ENCODE measurements at regions not wholly inside any gene's neighbourhood (a gene's known extent, or its start where the extent isn't known, plus 50 kb on each side); places are given as distances from the start of the nearest gene placed in this dataset.
"Not testable (repeated sequence)": the region's sequence is repeated elsewhere in the genome, so short reads cannot be mapped to it uniquely, and the experiment has no call there.

DNA sequence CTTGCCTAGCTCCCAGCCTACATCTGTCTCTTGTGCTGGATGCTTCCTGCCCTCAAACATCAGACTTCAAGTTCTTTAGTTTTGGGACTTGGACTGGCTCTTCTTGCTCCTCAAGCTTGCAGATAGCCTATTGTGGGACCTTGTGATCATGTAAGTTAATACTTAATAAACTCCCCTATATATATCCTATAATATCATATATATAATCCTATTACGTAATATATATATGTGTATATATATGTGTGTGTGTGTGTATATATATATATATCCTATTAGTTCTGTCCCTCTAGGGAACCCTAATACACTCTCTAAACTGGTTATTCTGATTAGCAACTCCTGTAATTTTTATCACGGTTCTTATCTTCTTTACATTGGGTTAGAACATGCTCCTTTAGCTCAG lies 274.9 kb upstream of the USP25 start:
- intact Hi-C loops (cut with micrococcal nuclease); H3K4me1 Mint-ChIP-seq (ENCODE audit: low read depth); H3K9me3 Mint-ChIP-seq; H3K27ac Mint-ChIP-seq; DNase-seq (ENCODE audit: low spot score); H3K36me3 Mint-ChIP-seq (ENCODE audit: low read depth); H3K27me3 Mint-ChIP-seq (ENCODE audit: insufficient read depth); H3K4me3 Mint-ChIP-seq: not testable (repeated sequence)

DNA sequence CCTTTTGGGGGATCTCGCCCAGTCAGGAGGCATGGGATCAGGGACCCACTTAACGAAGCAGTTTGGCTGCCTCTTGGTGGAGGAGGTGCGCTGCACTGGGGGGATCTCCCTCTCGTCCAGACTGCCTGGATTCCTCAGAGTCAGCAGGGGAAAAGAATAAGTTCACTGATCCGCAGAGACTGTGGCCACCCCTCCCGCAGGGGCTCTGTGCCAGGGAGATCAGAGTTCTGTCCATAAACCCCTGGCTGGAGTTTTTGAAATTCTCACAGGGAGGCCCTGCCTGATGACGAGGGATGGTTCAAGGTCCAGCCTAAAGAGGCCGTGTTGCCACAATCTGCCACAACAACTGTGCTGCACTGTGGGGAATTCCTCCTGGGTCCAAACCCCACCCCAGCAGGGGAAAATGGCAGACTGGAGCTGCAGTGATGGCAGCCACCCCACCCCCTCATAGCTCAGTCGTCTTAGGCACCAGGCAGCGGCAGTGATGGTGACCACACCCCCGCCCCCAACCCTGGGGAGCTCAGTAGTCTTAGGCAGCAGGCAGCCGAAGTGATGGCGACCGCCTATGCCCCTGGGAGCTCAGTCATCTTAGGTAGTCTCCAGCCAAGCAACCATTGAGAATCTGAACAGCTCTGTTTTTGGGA lies 273.8 kb upstream of the USP25 start:
- H3K27me3 Mint-ChIP-seq (ENCODE audit: insufficient read depth): peaks cover 5% of the 10 kb centered on the region

DNA sequence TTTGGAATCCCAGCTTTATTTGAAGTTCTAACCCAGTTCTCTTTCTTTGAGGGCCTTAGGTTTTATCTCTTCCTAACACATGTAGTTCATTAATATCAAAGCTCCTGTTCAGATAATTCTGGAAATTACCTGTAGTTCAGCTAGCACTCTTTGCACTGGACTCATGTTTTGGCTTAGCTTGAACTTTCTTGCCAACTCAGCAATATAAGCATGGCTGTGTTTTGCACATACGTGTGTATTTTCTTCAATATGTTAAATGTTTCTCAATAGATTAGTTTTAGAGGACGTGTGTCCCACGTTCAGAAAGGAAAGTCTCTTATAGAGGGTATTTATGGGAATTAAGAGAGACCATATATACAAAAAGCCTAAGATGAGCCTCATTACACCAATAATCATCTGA lies 271.8 kb upstream of the USP25 start:
- Mint-ChIP-seq H3K4me3 (no peak overlapping the region), H3K4me1 (ENCODE audit: low read depth) (no peaks in the 10 kb centered on the region), H3K9me3 (no peaks in the 10 kb centered on the region), H3K27me3 (ENCODE audit: insufficient read depth) (peaks cover 5% of the 10 kb centered on the region), H3K27ac (no peak overlapping the region), H3K36me3 (ENCODE audit: low read depth) (no peaks in the 10 kb centered on the region)
- intact Hi-C loops (cut with micrococcal nuclease): no loop called here
- DNase-seq (ENCODE audit: low spot score): no peak

More for the DNA sequence above, 273.8 kb upstream of the USP25 start:
- Mint-ChIP-seq H3K36me3 (ENCODE audit: low read depth) (no peaks in the 10 kb centered on the region), H3K27ac (no peak overlapping the region), H3K4me3 (no peak overlapping the region), H3K4me1 (ENCODE audit: low read depth) (no peaks in the 10 kb centered on the region), H3K9me3 (peaks cover 4% of the 10 kb centered on the region)
- intact Hi-C loops (cut with micrococcal nuclease): no loop called here
- no peak for DNase-seq (ENCODE audit: low spot score)

DNA sequence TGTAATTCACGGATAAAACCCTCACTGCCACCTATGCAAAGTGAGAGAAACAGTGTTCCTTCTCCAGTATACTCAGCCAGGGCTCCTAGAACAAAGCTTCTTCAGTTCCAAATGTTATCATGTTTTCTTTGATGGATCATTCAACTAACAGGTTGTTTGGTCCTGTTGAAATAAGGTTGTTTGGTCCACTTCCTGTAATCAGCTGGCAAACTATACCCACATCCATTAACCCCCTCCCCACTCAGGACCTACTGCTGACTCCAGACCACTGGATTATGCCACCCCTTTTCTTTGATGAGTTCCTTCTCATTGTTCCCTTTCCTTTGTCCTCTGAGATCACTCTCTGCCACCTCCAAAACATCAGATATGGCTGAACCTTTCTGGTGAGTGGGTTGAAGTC lies 267.7 kb upstream of the USP25 start:
- H3K27ac Mint-ChIP-seq: no peak overlapping the region
- H3K27me3 Mint-ChIP-seq (ENCODE audit: insufficient read depth): peaks cover 5% of the 10 kb centered on the region
- intact Hi-C loops (cut with micrococcal nuclease): no loop called here
- no peak overlapping the region for H3K4me3 Mint-ChIP-seq
- no peaks in the 10 kb centered on the region for H3K4me1 Mint-ChIP-seq (ENCODE audit: low read depth)
- DNase-seq (ENCODE audit: low spot score): no peak
- no peaks in the 10 kb centered on the region for H3K36me3 Mint-ChIP-seq (ENCODE audit: low read depth)
- H3K9me3 Mint-ChIP-seq: no peaks in the 10 kb centered on the region

DNA sequence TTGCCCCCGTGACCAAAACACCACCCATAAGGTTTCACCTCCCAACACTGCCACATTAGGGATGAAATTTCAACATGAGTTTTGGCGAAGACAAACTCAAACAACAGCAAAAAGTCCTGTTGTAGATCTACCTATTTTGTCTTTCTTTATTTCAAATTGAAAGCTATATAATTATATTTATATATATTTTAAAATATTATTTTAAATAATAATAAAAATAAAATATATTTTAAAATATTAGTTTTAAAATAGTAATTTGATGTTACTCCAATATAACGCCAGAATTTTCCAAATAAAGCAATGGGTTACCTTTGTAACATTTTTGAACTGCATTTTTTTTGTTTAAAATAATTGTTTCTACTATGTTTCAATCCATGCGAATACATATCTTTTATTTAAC lies 263.5 kb upstream of the USP25 start:
- DNase-seq (ENCODE audit: low spot score): no peak
- Mint-ChIP-seq H3K9me3 (no peaks in the 10 kb centered on the region), H3K27me3 (ENCODE audit: insufficient read depth) (no peaks in the 10 kb centered on the region), H3K36me3 (ENCODE audit: low read depth) (no peaks in the 10 kb centered on the region), H3K4me3 (no peak overlapping the region), H3K27ac (no peak overlapping the region), H3K4me1 (ENCODE audit: low read depth) (no peaks in the 10 kb centered on the region)
- intact Hi-C loops (cut with micrococcal nuclease): no loop called here

DNA sequence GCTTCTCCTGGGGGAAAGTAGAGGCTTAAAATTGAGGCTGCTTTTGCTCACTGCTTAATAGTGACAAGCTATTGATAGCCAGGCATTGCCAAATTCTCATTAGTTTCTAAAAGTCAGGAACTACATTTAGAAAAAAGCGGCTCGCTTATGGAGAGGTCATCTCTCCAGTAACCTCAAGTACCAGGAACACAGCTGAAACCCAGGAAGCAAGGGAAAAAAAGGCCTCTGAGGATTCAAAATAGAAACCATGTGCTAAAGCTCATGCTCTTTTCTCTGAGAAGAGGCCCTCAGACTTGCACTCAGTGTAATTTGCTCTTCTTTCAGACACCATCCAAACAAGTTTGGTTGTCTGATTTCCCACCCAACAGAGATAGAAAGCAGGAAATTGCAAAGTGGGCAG lies 261.4 kb upstream of the USP25 start:
- Mint-ChIP-seq H3K27ac (no peak overlapping the region), H3K9me3 (no peaks in the 10 kb centered on the region), H3K27me3 (ENCODE audit: insufficient read depth) (no peaks in the 10 kb centered on the region), H3K36me3 (ENCODE audit: low read depth) (no peaks in the 10 kb centered on the region), H3K4me1 (ENCODE audit: low read depth) (no peaks in the 10 kb centered on the region), H3K4me3 (no peak overlapping the region)
- no peak for DNase-seq (ENCODE audit: low spot score)
- intact Hi-C loops (cut with micrococcal nuclease): no loop called here

DNA sequence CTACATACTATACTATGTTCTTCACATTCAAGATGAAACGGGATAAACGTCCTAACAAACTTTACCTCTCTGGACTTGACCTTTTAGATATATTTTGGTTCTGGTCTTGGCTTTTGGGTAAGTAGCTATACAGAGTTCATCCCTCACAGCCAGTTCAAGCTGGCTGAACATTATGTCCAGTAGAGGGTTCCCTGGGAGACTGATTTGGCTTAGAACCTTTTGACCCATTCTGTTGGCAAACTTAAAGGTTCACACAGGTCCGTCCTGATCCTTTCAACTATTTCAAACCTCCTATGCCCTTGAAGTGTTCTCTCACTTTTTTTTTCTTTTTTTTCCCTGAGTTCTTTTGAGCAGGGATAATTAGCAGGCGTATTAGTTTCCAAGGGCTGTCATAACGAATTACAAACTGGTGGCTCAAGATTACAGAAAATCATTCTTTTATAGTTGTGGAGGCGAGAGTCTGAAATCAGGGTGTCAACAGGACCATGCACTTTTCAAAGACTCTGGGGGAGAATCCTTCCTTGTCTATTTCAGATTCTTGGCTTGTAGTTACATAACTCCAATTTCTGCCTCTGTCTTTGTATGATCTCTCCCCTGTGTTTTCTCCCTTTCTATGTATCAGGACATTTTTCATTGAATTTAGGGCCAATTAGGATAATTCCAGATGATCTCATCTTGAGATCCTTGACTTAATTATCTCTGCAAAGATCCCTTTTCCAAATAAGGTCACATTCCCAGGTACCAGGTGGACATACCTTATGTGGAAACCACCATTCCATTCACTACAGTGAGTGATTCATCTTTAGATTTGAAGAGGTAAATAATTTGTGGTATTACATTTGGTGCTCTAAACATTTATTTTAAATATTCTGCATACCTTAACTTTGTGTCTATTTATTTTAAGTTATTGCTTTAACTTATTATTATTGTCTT lies 257.4 kb upstream of the USP25 start:
- Mint-ChIP-seq H3K4me3 (no peak overlapping the region), H3K27ac (no peak overlapping the region), H3K36me3 (ENCODE audit: low read depth) (peaks cover 2% of the 10 kb centered on the region), H3K27me3 (ENCODE audit: insufficient read depth) (no peaks in the 10 kb centered on the region), H3K4me1 (ENCODE audit: low read depth) (no peaks in the 10 kb centered on the region), H3K9me3 (peaks cover 12% of the 10 kb centered on the region)
- DNase-seq (ENCODE audit: low spot score): no peak
- intact Hi-C loops (cut with micrococcal nuclease): no loop called here

DNA sequence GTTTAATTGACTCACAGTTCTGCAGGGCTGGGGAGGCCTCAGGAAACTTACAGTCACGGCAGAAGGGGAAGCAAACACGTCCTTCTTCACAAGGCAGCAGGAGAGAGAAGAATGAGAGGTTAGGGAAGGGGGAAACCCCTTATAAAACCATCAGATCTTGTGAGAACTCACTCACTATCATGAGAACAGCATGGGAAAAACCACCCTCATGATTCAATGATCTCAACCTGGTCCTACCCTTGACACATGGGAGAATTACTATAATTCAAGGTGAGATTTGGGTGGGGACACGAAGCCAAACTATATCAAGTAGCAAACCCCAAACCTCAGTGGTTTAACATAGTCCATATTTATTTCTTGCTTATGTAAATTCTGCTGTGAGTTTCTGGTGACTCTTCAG lies 252.0 kb upstream of the USP25 start:
- H3K27me3 Mint-ChIP-seq (ENCODE audit: insufficient read depth); intact Hi-C loops (cut with micrococcal nuclease); H3K36me3 Mint-ChIP-seq (ENCODE audit: low read depth); H3K27ac Mint-ChIP-seq; DNase-seq (ENCODE audit: low spot score); H3K4me3 Mint-ChIP-seq: not testable (repeated sequence)
- peaks cover 25% of the 10 kb centered on the region for H3K9me3 Mint-ChIP-seq
- H3K4me1 Mint-ChIP-seq (ENCODE audit: low read depth): peaks cover 13% of the 10 kb centered on the region

DNA sequence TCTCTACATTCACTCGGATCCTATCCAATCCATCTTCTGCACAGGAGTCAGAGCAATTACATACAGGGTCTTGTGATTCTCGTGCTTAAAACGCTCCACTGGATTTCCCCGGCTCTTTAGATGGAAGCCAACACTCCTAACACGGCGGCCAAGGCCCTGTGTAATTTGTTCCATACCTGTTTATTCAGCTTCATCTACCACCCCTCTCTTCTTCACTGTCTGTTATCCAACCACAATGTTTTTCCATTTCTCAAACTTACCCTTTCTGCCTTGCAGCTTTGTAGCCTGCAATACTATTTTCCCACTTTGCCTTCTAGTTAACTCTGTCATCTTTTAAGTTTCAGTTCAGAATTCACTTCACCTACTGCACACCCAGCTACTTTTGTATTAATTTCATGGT lies 249.6 kb upstream of the USP25 start:
- DNase-seq (ENCODE audit: low spot score): no peak
- peaks cover 3% of the 10 kb centered on the region for H3K36me3 Mint-ChIP-seq (ENCODE audit: low read depth)
- H3K9me3 Mint-ChIP-seq: peaks cover 25% of the 10 kb centered on the region
- intact Hi-C loops (cut with micrococcal nuclease): loop anchor here (1.0 to 10.0 kb wide), 2 partner anchors 43 to 715 kb away; no protein-coding TSS in a partner anchor
- H3K27me3 Mint-ChIP-seq (ENCODE audit: insufficient read depth): peaks cover 4% of the 10 kb centered on the region
- no peak overlapping the region for H3K4me3 Mint-ChIP-seq
- H3K27ac Mint-ChIP-seq: peak overlapping the region; percentile 69
- H3K4me1 Mint-ChIP-seq (ENCODE audit: low read depth): peaks cover 19% of the 10 kb centered on the region

DNA sequence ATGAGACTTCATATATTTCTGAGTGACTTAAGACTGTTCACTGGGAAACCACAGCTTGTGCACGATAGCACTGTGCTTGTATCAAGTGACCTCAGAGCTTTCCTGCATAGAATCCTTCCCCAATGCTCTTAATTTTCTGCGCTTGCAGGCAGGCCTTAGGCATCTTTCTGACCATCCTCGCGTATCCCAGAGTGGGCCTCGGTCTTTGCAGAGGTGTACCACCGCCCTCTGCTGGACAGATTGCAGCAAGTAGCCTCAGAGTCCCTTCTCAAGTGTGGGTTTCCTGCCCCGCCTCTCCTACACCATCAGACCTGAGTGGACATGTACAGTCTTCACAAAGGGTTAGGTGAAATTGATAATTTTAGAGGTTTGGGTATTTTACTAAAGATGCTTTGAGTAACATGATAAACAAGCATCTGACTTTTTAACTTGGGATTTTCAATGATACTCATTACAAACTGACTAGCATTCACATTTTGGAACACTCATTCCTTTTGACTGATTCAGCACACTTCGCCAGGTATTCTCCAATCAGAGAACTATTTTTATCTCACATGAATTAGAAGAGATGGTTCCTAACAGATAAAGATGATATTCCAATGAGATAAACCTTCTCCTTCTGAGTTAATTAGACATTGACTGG lies 246.5 kb upstream of the USP25 start:
- Mint-ChIP-seq H3K4me1 (ENCODE audit: low read depth) (peaks cover 19% of the 10 kb centered on the region), H3K27me3 (ENCODE audit: insufficient read depth) (peaks cover 4% of the 10 kb centered on the region), H3K27ac (no peak overlapping the region), H3K4me3 (no peak overlapping the region), H3K36me3 (ENCODE audit: low read depth) (no peaks in the 10 kb centered on the region), H3K9me3 (peaks cover 8% of the 10 kb centered on the region)
- peak; percentile 57 for DNase-seq (ENCODE audit: low spot score)
- intact Hi-C loops (cut with micrococcal nuclease): loop anchor here (1.0 to 10.0 kb wide), 7 partner anchors 109 to 1224 kb away; partner anchors contain the start of gene HSPA13

DNA sequence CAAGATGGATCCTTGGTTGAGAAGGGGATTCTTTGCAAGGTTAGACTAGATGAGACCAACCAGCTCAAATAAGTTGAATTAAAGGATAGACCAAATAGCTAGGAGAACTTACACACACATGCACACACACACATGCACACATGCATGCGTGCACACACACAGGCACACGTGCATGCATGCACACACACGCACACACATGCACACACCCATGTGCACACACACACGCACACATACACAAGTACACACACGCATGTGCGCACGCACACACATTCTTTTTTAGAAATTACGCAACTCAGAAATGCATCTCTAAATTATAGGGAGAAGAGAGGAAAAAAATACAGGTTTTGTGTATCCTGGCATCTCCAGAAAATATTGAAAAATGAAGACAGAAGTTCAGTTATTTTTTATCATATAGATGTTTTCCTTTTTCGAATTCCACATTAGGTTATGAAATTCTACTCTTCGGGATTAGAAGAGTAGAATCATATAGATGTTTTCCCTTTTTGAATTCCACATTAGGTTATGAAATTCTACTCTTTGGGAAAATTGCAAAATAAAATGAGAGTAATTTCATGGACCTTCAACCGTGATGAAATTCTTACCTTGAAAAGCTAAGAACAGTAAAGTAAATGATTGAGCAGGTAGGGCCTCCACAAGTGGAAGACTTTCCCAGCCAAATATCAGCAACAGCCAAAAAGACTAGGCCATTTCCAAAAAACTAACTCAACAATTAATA lies 243.2 kb upstream of the USP25 start:
- Mint-ChIP-seq H3K4me3 (no peak overlapping the region), H3K4me1 (ENCODE audit: low read depth) (peaks cover 5% of the 10 kb centered on the region), H3K27ac (no peak overlapping the region), H3K27me3 (ENCODE audit: insufficient read depth) (peaks cover 4% of the 10 kb centered on the region), H3K9me3 (no peaks in the 10 kb centered on the region), H3K36me3 (ENCODE audit: low read depth) (no peaks in the 10 kb centered on the region)
- intact Hi-C loops (cut with micrococcal nuclease): loop anchor here (10.0 kb wide), 1 partner anchor 722 kb away; no protein-coding TSS in a partner anchor
- no peak for DNase-seq (ENCODE audit: low spot score)

DNA sequence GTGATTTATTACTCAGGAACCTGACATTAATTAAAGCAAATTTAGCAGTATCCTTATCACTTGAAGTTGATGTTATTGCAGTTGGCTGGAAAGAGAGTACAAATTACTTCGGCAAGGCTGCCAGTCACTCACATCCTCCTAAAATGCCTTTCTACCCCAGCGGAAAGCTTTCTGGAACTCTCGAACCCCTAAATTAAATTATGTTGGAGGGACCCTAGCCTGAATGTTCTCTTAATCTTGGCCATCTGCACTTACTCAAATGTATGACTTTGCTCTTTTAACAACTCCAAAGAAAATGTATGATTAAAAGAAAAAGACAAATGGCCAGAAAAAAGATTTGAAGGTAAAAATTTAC lies 242.6 kb upstream of the USP25 start:
- no peak overlapping the region for H3K4me3 Mint-ChIP-seq
- no peaks in the 10 kb centered on the region for H3K9me3 Mint-ChIP-seq
- intact Hi-C loops (cut with micrococcal nuclease): loop anchor here (10.0 kb wide), 1 partner anchor 722 kb away; no protein-coding TSS in a partner anchor
- no peak overlapping the region for H3K27ac Mint-ChIP-seq
- H3K36me3 Mint-ChIP-seq (ENCODE audit: low read depth): no peaks in the 10 kb centered on the region
- DNase-seq (ENCODE audit: low spot score): no peak
- H3K27me3 Mint-ChIP-seq (ENCODE audit: insufficient read depth): peaks cover 4% of the 10 kb centered on the region
- peaks cover 5% of the 10 kb centered on the region for H3K4me1 Mint-ChIP-seq (ENCODE audit: low read depth)

Measured in activated T-helper 1 cell treated with anti-CD3 and anti-CD28 coated beads, Interleukin-12 subunit alpha, Interleukin-12 subunit beta, Interleukin-2, Interleukin-4 antibody, amounts not matched to agents 30 ng/mL and 10 ng/mL and 1 ng/mL, durations not matched to agents 14 hours and 24 hours and 36 hours (primary cell).